Cardiac fibroblast (primary cell): ENCODE measurements at regions not wholly inside any gene's neighbourhood (a gene's known extent, or its start where the extent isn't known, plus 50 kb on each side); places are given as distances from the start of the nearest gene placed in this dataset.
"Not testable (repeated sequence)": the region's sequence is repeated elsewhere in the genome, so short reads cannot be mapped to it uniquely, and the experiment has no call there.

Experiments
- DNase-seq, 2 donors: peaks; one replicate each; pipeline versions ENCODE4 v3.0.0 to v3.0.0-alpha.2; 2010; ENCODE audit warnings: low read depth in 2 of 2
- H3K4me3 ChIP-seq, 2 donors: replicated peaks in 1 of 2; 1 replicate in 1 of 2; 2 replicates in 1 of 2; pipeline ENCODE4 v1.5.1; 2011; ENCODE audit warnings: low read depth in 2 of 2, low read length in 2 of 2, mild to moderate bottlenecking in 2 of 2, moderate library complexity in 1 of 2
- CTCF ChIP-seq: IDR thresholded peaks from one replicate; pipeline ENCODE4 v1.5.1; 2011; ENCODE audit warnings: low read depth, mild to moderate bottlenecking, low read length, inconsistent platforms

- H3K4me3 ChIP-seq, DNase-seq: not testable (repeated sequence)
These were observed 80.6 kb upstream of the ST3GAL5 start for GRCh38 chr2:85969367-85969766.

- not testable (repeated sequence) for DNase-seq
These were observed 77.0 kb upstream of the ST3GAL5 start for GRCh38 chr2:85965770-85966169.

GRCh38 chr2:85963747-85964418 is 75.1 kb upstream of the ST3GAL5 start:
- DNase-seq = peak in 1 of 2 donors; percentile 22
- H3K4me3 ChIP-seq = not testable (repeated sequence)

More at GRCh38 chr2:85965770-85966169, 77.0 kb upstream of the ST3GAL5 start:
- not testable (repeated sequence) for H3K4me3 ChIP-seq

- no peak for DNase-seq
- no peak for TF ChIP-seq CTCF
- H3K4me3 ChIP-seq = no peak overlapping the region
These were observed 74.3 kb upstream of the ST3GAL5 start for GRCh38 chr2:85963068-85963467.

- H3K4me3 ChIP-seq = no peak overlapping the region
- DNase-seq = no peak
- TF ChIP-seq CTCF = no peak
These were observed 73.0 kb upstream of the ST3GAL5 start for GRCh38 chr2:85961754-85962153.

- H3K4me3 ChIP-seq = no peak overlapping the region
- TF ChIP-seq CTCF = no peak
- no peak for DNase-seq
These were observed 72.3 kb upstream of the ST3GAL5 start for GRCh38 chr2:85961053-85961452.

- H3K4me3 ChIP-seq = no peak overlapping the region
- TF ChIP-seq CTCF = no peak
- no peak for DNase-seq
These were observed 71.0 kb upstream of the ST3GAL5 start for GRCh38 chr2:85959826-85960225.

GRCh38 chr2:85959185-85959584 is 70.4 kb upstream of the ST3GAL5 start:
- no peak for DNase-seq
- H3K4me3 ChIP-seq = no peak overlapping the region
- TF ChIP-seq CTCF = no peak

- no peak for TF ChIP-seq CTCF
- DNase-seq = no peak
- H3K4me3 ChIP-seq = no peak overlapping the region
These were observed 69.9 kb upstream of the ST3GAL5 start for GRCh38 chr2:85958731-85959130.
